Esophagus squamous epithelium (tissue), 4 donors: ENCODE measurements at regions not wholly inside any gene's neighbourhood (a gene's known extent, or its start where the extent isn't known, plus 50 kb on each side); places are given as distances from the start of the nearest gene placed in this dataset.

Experiments used
- POLR2A ChIP-seq, 4 donors: fragments of 450-650 bp; IDR thresholded peaks; one replicate each; pipeline ENCODE4 v1.6.1; 2017; ENCODE audit warnings: antibody characterized with exemption in 4 of 4, mild to moderate bottlenecking in 4 of 4, moderate library complexity in 3 of 4
- TF ChIP-seq, protein P1 (sequence below), 6 experiments: fragments of 450-650 bp in 4 of 6; fragments of 200-600 bp in 2 of 6; sonication (generic) in 2 of 6; IDR thresholded peaks; one replicate each; pipeline ENCODE4 v1.5.1; 2016 to 2019; ENCODE audit warnings: antibody characterized with exemption in 6 of 6, mild to moderate bottlenecking in 4 of 6, moderate library complexity in 4 of 6

GRCh38 chr4:110787109-110787508 is 164.2 kb upstream of the PITX2 start:
- TF ChIP-seq, protein P1, sequence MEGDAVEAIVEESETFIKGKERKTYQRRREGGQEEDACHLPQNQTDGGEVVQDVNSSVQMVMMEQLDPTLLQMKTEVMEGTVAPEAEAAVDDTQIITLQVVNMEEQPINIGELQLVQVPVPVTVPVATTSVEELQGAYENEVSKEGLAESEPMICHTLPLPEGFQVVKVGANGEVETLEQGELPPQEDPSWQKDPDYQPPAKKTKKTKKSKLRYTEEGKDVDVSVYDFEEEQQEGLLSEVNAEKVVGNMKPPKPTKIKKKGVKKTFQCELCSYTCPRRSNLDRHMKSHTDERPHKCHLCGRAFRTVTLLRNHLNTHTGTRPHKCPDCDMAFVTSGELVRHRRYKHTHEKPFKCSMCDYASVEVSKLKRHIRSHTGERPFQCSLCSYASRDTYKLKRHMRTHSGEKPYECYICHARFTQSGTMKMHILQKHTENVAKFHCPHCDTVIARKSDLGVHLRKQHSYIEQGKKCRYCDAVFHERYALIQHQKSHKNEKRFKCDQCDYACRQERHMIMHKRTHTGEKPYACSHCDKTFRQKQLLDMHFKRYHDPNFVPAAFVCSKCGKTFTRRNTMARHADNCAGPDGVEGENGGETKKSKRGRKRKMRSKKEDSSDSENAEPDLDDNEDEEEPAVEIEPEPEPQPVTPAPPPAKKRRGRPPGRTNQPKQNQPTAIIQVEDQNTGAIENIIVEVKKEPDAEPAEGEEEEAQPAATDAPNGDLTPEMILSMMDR (IDR thresholded peaks at IDR 0.05) = no peak
- no peak for TF ChIP-seq POLR2A (IDR thresholded peaks at IDR 0.05)
